GM18909 (cell line): ENCODE measurements at regions not wholly inside any gene's neighbourhood (a gene's known extent, or its start where the extent isn't known, plus 50 kb on each side); places are given as distances from the start of the nearest gene placed in this dataset.
"Not testable (repeated sequence)": the region's sequence is repeated elsewhere in the genome, so short reads cannot be mapped to it uniquely, and the experiment has no call there.

Experiments used
- ATAC-seq: cut with Tn5 transposase; IDR thresholded peaks from one replicate; pipeline ENCODE4 v1.9.1; 2021; ENCODE audit warnings: mild to moderate bottlenecking; ENCODE audit not compliant: unreplicated experiment, poor library complexity

DNA sequence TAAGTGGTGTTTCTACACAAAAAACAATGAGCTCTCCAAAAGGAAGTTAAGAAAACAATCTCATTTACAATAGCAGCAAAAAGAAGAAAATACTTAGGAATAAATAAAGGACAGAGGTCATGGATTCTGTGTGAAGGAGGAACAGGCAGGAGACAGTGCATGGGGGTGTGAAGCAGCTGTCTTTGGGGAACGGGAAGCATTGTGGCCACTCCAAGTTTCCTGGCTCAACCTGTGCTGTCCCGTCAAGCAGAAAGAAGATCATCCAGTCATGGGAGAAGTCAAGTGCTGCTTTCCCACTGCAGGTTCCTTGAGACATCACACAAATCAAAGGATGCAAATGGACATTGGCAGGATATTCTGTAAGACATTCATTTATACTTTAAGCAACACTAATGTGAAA is 66.1 kb upstream of the MAML3 start:
- ATAC-seq, result no peak

DNA sequence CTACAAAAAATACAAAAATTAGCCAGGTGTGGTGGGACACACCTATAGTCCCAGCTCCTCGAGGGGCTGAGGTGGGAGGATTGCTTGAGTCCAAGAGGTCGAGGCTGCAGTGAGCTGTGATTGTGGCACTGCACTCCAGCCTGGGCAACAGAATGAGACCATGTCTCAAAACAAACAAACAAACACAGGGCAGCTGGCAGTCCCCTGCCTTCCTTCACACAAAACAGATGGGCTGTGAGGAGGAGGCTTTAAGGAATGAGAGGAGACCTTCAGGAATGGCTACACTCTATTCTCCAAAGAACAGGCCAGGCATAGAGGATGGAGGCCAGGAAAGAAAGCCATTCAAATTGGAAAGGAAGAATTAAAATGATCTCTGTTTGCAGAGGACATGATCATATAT is 65.6 kb upstream of the MAML3 start:
- no peak for ATAC-seq

DNA sequence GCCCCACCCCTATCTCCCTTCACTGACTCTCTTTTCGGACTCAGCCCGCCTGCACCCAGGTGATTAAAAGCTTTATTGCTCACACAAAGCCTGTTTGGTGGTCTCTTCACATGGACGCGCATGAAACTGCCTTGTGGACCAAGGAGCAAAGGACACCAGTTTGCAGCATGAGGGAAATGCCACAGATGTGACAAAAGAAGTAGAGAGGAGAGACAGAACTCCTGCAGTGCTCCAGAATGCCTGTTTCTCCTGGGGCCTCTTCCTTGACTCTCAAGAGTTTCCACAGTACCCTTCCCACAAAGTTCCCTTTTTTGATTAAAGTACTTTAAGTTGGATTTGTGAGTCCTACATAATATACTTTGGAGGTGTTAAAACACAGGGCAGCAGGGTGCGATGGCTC is 65.1 kb upstream of the MAML3 start:
- not testable (repeated sequence) for ATAC-seq

DNA sequence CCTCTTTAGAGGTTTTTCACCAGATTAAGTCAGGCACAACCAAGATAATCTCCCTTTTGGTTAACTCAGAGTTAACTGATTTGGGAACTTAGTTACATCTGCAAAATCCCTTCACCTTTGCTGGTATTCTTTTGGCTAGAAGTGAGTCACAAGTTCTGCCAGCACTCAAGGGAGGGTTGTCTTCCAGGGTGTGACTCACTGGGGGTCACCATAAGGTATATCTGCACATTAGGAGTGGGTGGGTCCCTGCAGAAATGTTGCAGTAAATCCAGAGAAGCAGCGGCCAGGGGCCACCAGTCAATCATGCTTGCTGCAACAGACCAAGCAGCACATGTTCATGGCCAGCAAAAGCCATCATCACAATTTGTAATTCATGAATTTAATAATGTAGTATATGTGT is 59.8 kb upstream of the MAML3 start:
- ATAC-seq, result no peak

DNA sequence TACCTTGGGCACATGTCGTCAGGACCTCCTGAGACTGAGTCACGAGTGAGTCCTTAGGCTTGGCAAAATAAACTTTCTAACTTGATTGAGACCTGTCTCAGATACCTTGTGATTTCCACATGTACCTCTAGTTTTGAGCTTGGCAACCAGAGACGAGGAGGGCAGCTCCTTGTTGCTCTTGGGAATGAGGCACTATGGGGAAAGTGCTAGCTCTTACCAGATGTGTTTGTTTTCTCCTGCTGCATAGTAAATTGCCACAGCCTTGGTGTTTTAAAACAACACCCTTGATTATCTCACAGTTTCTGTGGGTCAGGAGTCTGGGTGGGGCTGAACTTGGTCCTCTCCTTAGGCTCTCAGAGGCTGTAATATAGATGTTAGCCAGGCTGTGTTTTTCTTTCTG is 59.1 kb upstream of the MAML3 start:
- no peak for ATAC-seq

DNA sequence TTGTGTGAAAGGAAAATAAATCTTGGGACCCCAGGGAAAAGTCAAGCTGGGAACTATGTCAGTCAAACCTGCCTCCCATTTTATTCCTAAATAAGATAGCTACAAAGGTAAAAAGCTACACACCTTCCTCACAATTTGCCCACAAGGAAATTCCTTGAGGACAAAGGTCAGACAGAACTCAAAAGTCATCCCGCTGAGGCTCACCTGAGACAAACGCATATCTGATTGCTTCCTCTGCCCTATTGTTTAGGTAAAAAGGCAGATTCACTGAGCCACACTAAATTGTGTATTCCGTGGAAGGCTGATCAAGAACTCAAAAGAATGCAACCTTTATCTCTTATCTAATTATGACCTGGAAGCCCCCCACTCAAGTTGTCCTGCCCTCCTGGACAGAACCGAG is 58.7 kb upstream of the MAML3 start:
- no peak for ATAC-seq

DNA sequence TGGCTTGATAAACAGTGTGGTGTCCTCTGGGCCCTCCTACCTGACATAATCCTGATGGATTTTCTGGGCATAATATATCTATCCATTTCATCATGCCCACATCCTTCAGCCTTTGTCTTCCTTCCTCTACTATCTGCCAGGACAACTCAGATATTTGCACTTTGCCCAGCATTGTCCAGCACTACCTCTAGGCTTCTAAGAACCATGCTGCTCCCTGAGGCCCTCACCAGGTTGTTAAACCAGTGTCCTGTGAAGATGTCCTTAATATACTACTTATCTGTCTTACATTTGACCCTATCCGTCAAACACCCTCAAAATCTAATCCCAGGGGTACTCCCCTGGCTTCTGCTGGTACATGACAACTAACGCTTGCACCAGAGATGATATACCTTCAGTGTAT is 58.2 kb upstream of the MAML3 start:
- ATAC-seq, result no peak

DNA sequence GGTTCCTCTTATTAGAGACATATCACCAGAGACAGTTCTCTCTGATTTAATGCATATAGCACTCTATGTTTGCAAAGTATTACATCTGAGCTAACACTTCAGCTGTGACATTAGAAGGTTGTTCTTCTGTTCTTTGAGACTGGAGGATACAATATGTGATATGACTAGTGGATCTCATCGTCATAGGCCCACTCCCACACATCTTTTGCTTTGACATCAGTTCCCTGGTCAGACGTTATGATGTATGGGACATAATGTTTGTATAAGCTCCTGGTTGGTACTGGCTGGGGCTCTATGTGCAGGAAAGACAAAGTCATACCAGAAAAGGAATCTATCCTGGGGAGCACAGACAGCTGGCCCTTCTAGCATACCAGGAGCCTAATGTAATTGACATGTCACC is 57.7 kb upstream of the MAML3 start:
- no peak for ATAC-seq

DNA sequence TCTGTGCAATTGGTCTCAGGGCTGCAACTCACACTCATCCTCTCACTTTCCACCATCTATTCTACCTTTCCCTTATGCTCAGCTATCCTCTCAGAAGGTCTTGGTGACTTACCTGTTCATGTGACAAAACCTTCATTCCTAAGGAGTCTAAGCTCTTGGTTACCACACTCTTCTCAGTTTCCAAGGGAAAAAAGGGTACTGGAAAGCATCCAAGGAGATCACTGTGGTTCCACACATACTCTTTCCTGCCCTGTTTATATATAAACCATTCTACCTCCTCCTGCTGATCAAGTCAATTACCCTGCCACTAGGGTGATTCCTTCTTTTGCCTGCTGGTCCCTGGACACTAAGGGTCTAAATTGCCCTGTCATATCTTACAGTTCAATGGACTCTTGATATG is 57.2 kb upstream of the MAML3 start:
- ATAC-seq, result no peak

DNA sequence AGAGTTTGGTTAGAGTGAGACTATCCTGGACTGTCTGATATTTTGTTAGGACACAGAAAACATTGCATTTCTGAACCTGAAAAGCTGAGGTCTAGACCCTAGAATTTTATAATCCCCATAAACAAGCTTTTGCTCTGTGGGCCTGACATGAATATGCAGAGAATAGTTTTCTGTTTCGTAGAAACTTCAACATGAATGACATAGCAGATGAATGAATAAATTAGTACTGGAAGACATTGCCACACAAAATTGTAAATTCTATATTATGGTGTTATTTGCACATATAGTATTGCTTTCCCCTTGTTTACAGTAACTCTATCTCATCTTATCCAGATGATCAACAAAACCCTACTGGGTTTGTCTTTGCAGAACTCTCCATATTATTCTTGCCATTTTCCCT is 54.9 kb upstream of the MAML3 start:
- no peak for ATAC-seq
